NCI-H2107 treated with DMSO at 0.1 percent for 48 hours (cell line): ENCODE measurements at regions not wholly inside any gene's neighbourhood (a gene's known extent, or its start where the extent isn't known, plus 50 kb on each side); places are given as distances from the start of the nearest gene placed in this dataset.

Source experiments
- DNase-seq: peaks from one replicate; lab custom pipeline; 2025; ENCODE audit not compliant: unreplicated experiment; lab: John Stamatoyannopoulos, UW

GRCh38 chr10:57884965-57885617 is 382.6 kb downstream of the IPMK start:
- DNase-seq, result no peak

GRCh38 chr10:57884407-57884806 is 383.3 kb downstream of the IPMK start:
- no peak for DNase-seq

GRCh38 chr10:57880446-57881227 is 387.1 kb downstream of the IPMK start:
- DNase-seq, result no peak

- DNase-seq, result no peak
Measured at GRCh38 chr10:57874810-57875209, 392.9 kb downstream of the IPMK start.

- no peak for DNase-seq
Measured at GRCh38 chr10:57867241-57867640, 400.5 kb downstream of the IPMK start.

GRCh38 chr10:57864765-57865680 is 402.7 kb downstream of the IPMK start:
- DNase-seq, result no peak

- peak; percentile 0 for DNase-seq
Measured at GRCh38 chr10:57849691-57850357, 417.9 kb downstream of the IPMK start.

- DNase-seq, result no peak
Measured at GRCh38 chr10:57846307-57847065, 421.2 kb downstream of the IPMK start.

GRCh38 chr10:57844387-57844998 is 423.2 kb downstream of the IPMK start:
- no peak for DNase-seq

- peak; percentile 30 for DNase-seq
Measured at GRCh38 chr10:57830877-57831560, 436.7 kb downstream of the IPMK start.

- DNase-seq, result no peak
Measured at GRCh38 chr10:57825015-57825414, 442.7 kb downstream of the IPMK start.

- DNase-seq, result no peak
Measured at GRCh38 chr10:57823398-57823797, 444.3 kb downstream of the IPMK start.

GRCh38 chr10:57822965-57823364 is 444.7 kb downstream of the IPMK start:
- DNase-seq, result no peak

GRCh38 chr10:57818522-57818921 is 449.2 kb downstream of the IPMK start:
- DNase-seq, result peak; percentile 59

GRCh38 chr10:57817741-57818140 is 450.0 kb downstream of the IPMK start:
- DNase-seq, result no peak

- DNase-seq, result peak; percentile 24
Measured at GRCh38 chr10:57815949-57816348, 451.7 kb downstream of the IPMK start.

GRCh38 chr10:57809961-57810360 is 457.7 kb downstream of the IPMK start:
- DNase-seq, result no peak

- DNase-seq, result no peak
Measured at GRCh38 chr10:57807906-57808305, 459.8 kb downstream of the IPMK start.

- DNase-seq, result no peak
Measured at GRCh38 chr10:57806675-57807074, 461.0 kb downstream of the IPMK start.
